ENCODE measurements at regions not wholly inside any gene's neighbourhood (a gene's known extent, or its start where the extent isn't known, plus 50 kb on each side); places are given as distances from the start of the nearest gene placed in this dataset.
A peak's percentile ranks its signal among the peaks of the same experiment; 100 is the strongest.

- intact Hi-C loops (cut with micrococcal nuclease): no loop called here
- Histone ChIP-seq H3K36me3 (no peaks in the 10 kb centered on the region), H3K27ac (replicated peaks) (peak overlapping the region; percentile 91), H3K4me1 (peaks cover 91% of the 10 kb centered on the region), H3K9me3 (replicated peaks) (peaks cover 6% of the 10 kb centered on the region), H3K4me3 (no peak overlapping the region), H3K27me3 (ENCODE audit: low read depth) (no peaks in the 10 kb centered on the region)
- DNase-seq: no peak
- TF ChIP-seq, protein P1, sequence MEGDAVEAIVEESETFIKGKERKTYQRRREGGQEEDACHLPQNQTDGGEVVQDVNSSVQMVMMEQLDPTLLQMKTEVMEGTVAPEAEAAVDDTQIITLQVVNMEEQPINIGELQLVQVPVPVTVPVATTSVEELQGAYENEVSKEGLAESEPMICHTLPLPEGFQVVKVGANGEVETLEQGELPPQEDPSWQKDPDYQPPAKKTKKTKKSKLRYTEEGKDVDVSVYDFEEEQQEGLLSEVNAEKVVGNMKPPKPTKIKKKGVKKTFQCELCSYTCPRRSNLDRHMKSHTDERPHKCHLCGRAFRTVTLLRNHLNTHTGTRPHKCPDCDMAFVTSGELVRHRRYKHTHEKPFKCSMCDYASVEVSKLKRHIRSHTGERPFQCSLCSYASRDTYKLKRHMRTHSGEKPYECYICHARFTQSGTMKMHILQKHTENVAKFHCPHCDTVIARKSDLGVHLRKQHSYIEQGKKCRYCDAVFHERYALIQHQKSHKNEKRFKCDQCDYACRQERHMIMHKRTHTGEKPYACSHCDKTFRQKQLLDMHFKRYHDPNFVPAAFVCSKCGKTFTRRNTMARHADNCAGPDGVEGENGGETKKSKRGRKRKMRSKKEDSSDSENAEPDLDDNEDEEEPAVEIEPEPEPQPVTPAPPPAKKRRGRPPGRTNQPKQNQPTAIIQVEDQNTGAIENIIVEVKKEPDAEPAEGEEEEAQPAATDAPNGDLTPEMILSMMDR (IDR thresholded peaks at IDR 0.05; ENCODE audit: borderline replicate concordance): no peak
Measured at GRCh38 chr10:114724716-114725106, 66.6 kb upstream of the ABLIM1 start.

DNA sequence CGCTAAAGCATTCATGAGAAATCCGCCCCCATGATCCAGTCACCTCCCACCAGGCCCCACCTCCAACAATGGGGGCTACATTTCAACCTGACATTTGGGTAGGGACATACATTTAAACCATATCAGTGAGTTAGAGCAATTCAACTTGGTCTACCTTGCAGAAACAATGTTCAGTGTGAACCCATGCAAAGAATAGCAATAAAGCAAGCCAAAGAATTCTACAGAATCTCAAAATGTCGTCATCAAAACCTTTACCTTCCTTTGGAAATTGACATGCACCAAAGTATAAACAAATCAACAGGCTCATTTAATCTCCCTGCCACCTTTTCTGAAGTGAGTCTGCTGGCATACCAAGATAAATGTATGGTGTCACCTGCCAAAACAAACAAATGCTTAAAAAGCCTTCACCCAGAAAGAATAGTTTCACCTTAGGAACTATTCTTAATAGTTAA is 68.8 kb upstream of the ABLIM1 start:
- Histone ChIP-seq H3K36me3 (no peaks in the 10 kb centered on the region), H3K4me1 (peaks cover 84% of the 10 kb centered on the region)
- intact Hi-C loops (cut with micrococcal nuclease): no loop called here

DNA sequence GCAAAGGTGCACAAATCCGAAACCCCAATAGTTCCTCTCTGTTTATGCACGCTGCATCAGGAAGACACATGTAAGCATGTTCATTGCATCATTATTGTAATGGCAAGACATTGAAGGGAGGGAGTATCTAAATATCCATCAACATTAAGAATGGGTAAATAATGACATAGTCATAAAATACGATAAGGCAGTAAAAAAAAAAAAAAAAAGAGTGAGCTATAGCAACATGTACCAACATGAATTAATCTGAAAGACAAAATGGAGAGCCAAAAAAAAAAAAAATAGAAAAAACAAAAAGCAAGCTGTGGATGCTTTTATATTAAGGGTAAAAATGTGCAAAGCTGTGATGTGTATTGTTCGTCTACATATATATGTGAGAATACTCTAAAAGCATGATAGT is 70.2 kb upstream of the ABLIM1 start:
- H3K4me1 ChIP-seq: peaks cover 84% of the 10 kb centered on the region
- H3K27me3 ChIP-seq (ENCODE audit: low read depth): no peaks in the 10 kb centered on the region
- H3K9me3 ChIP-seq (replicated peaks): peaks cover 6% of the 10 kb centered on the region
- no peak for DNase-seq
- H3K4me3 ChIP-seq: no peak overlapping the region
- peak overlapping the region; percentile 78 for H3K27ac ChIP-seq (replicated peaks)
- H3K36me3 ChIP-seq: no peaks in the 10 kb centered on the region
- TF ChIP-seq, protein P1 (IDR thresholded peaks at IDR 0.05; ENCODE audit: borderline replicate concordance): no peak
- intact Hi-C loops (cut with micrococcal nuclease): no loop called here

More for the DNA sequence above, 68.8 kb upstream of the ABLIM1 start:
- H3K27ac ChIP-seq (replicated peaks): peak overlapping the region; percentile 78
- TF ChIP-seq, protein P1 (IDR thresholded peaks at IDR 0.05; ENCODE audit: borderline replicate concordance): no peak
- no peaks in the 10 kb centered on the region for H3K27me3 ChIP-seq (ENCODE audit: low read depth)
- peaks cover 6% of the 10 kb centered on the region for H3K9me3 ChIP-seq (replicated peaks)
- H3K4me3 ChIP-seq: no peak overlapping the region
- DNase-seq: no peak

GRCh38 chr10:114729103-114729659 is 71.1 kb upstream of the ABLIM1 start:
- H3K36me3 ChIP-seq: no peaks in the 10 kb centered on the region
- peaks cover 6% of the 10 kb centered on the region for H3K9me3 ChIP-seq (replicated peaks)
- TF ChIP-seq, protein P1 (IDR thresholded peaks at IDR 0.05; ENCODE audit: borderline replicate concordance): no peak
- peak overlapping the region; percentile 78 for H3K27ac ChIP-seq (replicated peaks)
- DNase-seq: no peak
- H3K4me3 ChIP-seq: no peak overlapping the region
- no peaks in the 10 kb centered on the region for H3K27me3 ChIP-seq (ENCODE audit: low read depth)
- intact Hi-C loops (cut with micrococcal nuclease): no loop called here
- peaks cover 84% of the 10 kb centered on the region for H3K4me1 ChIP-seq

DNA sequence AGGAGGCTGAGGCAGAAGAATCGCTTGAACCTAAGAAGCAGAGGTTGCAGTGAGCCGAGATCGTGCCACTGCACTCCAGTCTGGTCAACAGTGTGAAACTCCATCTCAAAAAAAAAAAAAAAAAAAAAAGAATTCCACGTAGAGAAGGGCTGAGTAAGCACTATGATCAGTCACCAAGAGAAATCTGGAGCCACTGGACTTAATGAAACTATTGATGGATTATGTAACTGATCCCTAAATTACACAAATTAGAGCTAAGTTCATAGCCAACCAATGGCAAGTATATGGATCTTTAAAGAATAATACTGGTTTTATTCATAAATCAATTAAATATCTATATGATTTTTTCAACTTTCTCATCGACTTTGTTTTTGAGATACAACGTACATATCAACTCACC is 72.2 kb upstream of the ABLIM1 start:
- Histone ChIP-seq H3K27me3 (ENCODE audit: low read depth) (no peaks in the 10 kb centered on the region), H3K4me1 (peaks cover 86% of the 10 kb centered on the region), H3K4me3 (no peak overlapping the region), H3K9me3 (replicated peaks) (peaks cover 6% of the 10 kb centered on the region), H3K27ac (replicated peaks) (peak overlapping the region; percentile 78), H3K36me3 (no peaks in the 10 kb centered on the region)
- TF ChIP-seq, protein P1 (IDR thresholded peaks at IDR 0.05; ENCODE audit: borderline replicate concordance): no peak
- intact Hi-C loops (cut with micrococcal nuclease): no loop called here
- DNase-seq: no peak
